Nephron progenitor cell (in vitro differentiated cells): ENCODE measurements at regions not wholly inside any gene's neighbourhood (a gene's known extent, or its start where the extent isn't known, plus 50 kb on each side); places are given as distances from the start of the nearest gene placed in this dataset.

Source experiments
- DNase-seq: peaks from one replicate; pipeline ENCODE4 v3.0.0; 2021
- H3K27ac Mint-ChIP-seq: 2 replicates; pipeline ENCODE4 v1.8.0; 2021; ENCODE audit warnings: mild to moderate bottlenecking, moderate library complexity, mixed read lengths
- H3K27me3 Mint-ChIP-seq: 2 replicates; pipeline ENCODE4 v1.8.0; 2021; ENCODE audit warnings: mild to moderate bottlenecking, low read depth, mixed read lengths; ENCODE audit not compliant: poor library complexity
- H3K36me3 Mint-ChIP-seq: 2 replicates; pipeline ENCODE4 v1.8.0; 2021; ENCODE audit warnings: low read depth, mixed read lengths
- H3K4me1 Mint-ChIP-seq: 2 replicates; pipeline ENCODE4 v1.8.0; 2021; ENCODE audit warnings: mixed read lengths
- H3K4me3 Mint-ChIP-seq: 2 replicates; pipeline ENCODE4 v1.8.0; 2021; ENCODE audit warnings: mild to moderate bottlenecking, moderate library complexity, mixed read lengths
- H3K9me3 Mint-ChIP-seq: 2 replicates; pipeline ENCODE4 v1.8.0; 2021; ENCODE audit warnings: mild to moderate bottlenecking, moderate library complexity, mixed read lengths
- TF ChIP-seq, protein P1 (sequence below): fragments of 200-600 bp; sonication (generic); IDR thresholded peaks from 2 replicates; pipeline ENCODE4 v1.5.0; 2021; ENCODE audit warnings: antibody characterized with exemption

DNA sequence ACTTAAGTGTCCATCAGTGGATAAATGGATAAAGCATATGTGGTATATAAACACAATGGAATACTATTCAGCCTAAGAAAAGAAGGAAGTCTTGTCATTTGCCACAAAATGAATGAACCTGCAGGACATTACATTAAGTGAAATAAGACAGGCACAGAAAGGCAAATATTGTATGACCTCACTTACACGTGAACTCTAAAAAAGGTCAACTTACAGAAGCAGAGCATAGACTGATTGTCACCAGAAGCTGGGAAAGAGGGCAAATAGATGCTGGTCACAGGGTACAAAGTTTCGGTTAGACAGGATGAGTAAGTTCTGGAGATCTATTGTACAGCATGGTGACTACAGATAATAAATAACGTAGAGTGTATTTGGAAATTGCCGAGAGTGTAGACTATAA is 247.7 kb downstream of the RAB28 start:
- Mint-ChIP-seq H3K27ac (no peak overlapping the region), H3K9me3 (peaks cover 5% of the 10 kb centered on the region), H3K27me3 (peaks cover 2% of the 10 kb centered on the region), H3K36me3 (no peaks in the 10 kb centered on the region), H3K4me1 (peaks cover 9% of the 10 kb centered on the region), H3K4me3 (no peak overlapping the region)
- TF ChIP-seq, protein P1, sequence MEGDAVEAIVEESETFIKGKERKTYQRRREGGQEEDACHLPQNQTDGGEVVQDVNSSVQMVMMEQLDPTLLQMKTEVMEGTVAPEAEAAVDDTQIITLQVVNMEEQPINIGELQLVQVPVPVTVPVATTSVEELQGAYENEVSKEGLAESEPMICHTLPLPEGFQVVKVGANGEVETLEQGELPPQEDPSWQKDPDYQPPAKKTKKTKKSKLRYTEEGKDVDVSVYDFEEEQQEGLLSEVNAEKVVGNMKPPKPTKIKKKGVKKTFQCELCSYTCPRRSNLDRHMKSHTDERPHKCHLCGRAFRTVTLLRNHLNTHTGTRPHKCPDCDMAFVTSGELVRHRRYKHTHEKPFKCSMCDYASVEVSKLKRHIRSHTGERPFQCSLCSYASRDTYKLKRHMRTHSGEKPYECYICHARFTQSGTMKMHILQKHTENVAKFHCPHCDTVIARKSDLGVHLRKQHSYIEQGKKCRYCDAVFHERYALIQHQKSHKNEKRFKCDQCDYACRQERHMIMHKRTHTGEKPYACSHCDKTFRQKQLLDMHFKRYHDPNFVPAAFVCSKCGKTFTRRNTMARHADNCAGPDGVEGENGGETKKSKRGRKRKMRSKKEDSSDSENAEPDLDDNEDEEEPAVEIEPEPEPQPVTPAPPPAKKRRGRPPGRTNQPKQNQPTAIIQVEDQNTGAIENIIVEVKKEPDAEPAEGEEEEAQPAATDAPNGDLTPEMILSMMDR = no peak
- DNase-seq = no peak

- TF ChIP-seq, protein P1 = no peak
- Mint-ChIP-seq H3K36me3 (peaks cover 13% of the 10 kb centered on the region), H3K27me3 (peaks cover 6% of the 10 kb centered on the region), H3K27ac (no peak overlapping the region), H3K9me3 (peaks cover 24% of the 10 kb centered on the region), H3K4me3 (no peak overlapping the region), H3K4me1 (no peaks in the 10 kb centered on the region)
- no peak for DNase-seq
Measured at GRCh38 chr4:13233755-13234154, 250.4 kb downstream of the RAB28 start.

GRCh38 chr4:13219971-13220370 is 264.2 kb downstream of the RAB28 start:
- DNase-seq = no peak

GRCh38 chr4:13218326-13218958 is 265.7 kb downstream of the RAB28 start:
- TF ChIP-seq, protein P1 = no peak
- Mint-ChIP-seq H3K4me1 (peaks cover 16% of the 10 kb centered on the region), H3K4me3 (no peak overlapping the region), H3K9me3 (peaks cover 8% of the 10 kb centered on the region), H3K36me3 (peaks cover 7% of the 10 kb centered on the region), H3K27ac (no peak overlapping the region), H3K27me3 (no peaks in the 10 kb centered on the region)
- DNase-seq = no peak

More at GRCh38 chr4:13219971-13220370, 264.2 kb downstream of the RAB28 start:
- peaks cover 22% of the 10 kb centered on the region for H3K4me1 Mint-ChIP-seq
- peaks cover 7% of the 10 kb centered on the region for H3K36me3 Mint-ChIP-seq
- no peak overlapping the region for H3K4me3 Mint-ChIP-seq
- TF ChIP-seq, protein P1 = no peak
- no peaks in the 10 kb centered on the region for H3K27me3 Mint-ChIP-seq
- H3K27ac Mint-ChIP-seq = no peak overlapping the region
- peaks cover 8% of the 10 kb centered on the region for H3K9me3 Mint-ChIP-seq

GRCh38 chr4:13215560-13215959 is 268.6 kb downstream of the RAB28 start:
- no peak for DNase-seq
- H3K4me3 Mint-ChIP-seq = no peak overlapping the region
- no peaks in the 10 kb centered on the region for H3K4me1 Mint-ChIP-seq
- peaks cover 8% of the 10 kb centered on the region for H3K9me3 Mint-ChIP-seq
- no peak overlapping the region for H3K27ac Mint-ChIP-seq
- peaks cover 7% of the 10 kb centered on the region for H3K36me3 Mint-ChIP-seq
- TF ChIP-seq, protein P1 = no peak
- peaks cover 1% of the 10 kb centered on the region for H3K27me3 Mint-ChIP-seq

DNA sequence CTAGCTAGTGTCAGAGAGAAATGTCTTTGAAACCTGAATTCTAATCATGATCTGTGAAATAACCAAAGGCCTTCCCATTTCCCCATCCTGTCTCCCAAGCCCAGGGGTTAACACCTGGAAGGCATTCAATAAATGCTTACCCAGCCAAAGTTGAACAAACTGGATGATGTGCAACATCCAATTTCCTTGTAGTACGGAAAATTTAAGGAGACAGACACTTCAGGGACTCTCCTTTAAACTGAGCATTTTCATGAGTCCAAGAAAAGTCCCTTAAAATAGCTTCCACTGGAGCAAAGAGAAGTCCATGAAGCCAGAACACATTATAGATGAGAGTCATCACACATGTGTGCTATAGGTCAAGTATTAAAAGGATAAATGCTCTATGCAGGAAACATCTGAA is 271.2 kb downstream of the RAB28 start:
- peaks cover 4% of the 10 kb centered on the region for H3K4me1 Mint-ChIP-seq
- no peak overlapping the region for H3K27ac Mint-ChIP-seq
- TF ChIP-seq, protein P1 = no peak
- peaks cover 7% of the 10 kb centered on the region for H3K36me3 Mint-ChIP-seq
- H3K4me3 Mint-ChIP-seq = no peak overlapping the region
- no peak for DNase-seq
- H3K27me3 Mint-ChIP-seq = peaks cover 2% of the 10 kb centered on the region
- H3K9me3 Mint-ChIP-seq = peaks cover 8% of the 10 kb centered on the region
